ACC112 (cell line): ENCODE measurements at regions not wholly inside any gene's neighbourhood (a gene's known extent, or its start where the extent isn't known, plus 50 kb on each side); places are given as distances from the start of the nearest gene placed in this dataset.

Source experiments
- H2AFZ ChIP-seq: fragments of 200-600 bp; sonication (generic); one replicate; pipeline ENCODE4 v1.6.0; 2017; ENCODE audit warnings: antibody characterized with exemption, low read length; ENCODE audit not compliant: unreplicated experiment
- H3K27ac ChIP-seq: fragments of 200-600 bp; sonication (generic); 2 replicates; pipeline ENCODE4 v1.5.1; 2014; ENCODE audit warnings: low read depth, mild to moderate bottlenecking, antibody characterized with exemption, low read length, moderate library complexity
- H3K27me3 ChIP-seq: fragments of 200-600 bp; sonication (generic); 2 replicates; pipeline ENCODE4 v1.6.1; 2014; ENCODE audit warnings: mild to moderate bottlenecking, antibody characterized with exemption, low read length, moderate library complexity, mixed read lengths; ENCODE audit not compliant: insufficient read depth
- H3K36me3 ChIP-seq: fragments of 200-600 bp; sonication (generic); 2 replicates; pipeline ENCODE4 v1.6.1; 2016; ENCODE audit warnings: mild to moderate bottlenecking, antibody characterized with exemption, low read length, moderate library complexity, mixed read lengths; ENCODE audit not compliant: insufficient read depth
- H3K4me1 ChIP-seq: fragments of 200-600 bp; sonication (generic); one replicate; pipeline ENCODE4 v1.6.1; 2016; ENCODE audit warnings: low read length, mixed read lengths; ENCODE audit not compliant: insufficient read depth, unreplicated experiment, control insufficient read depth
- H3K4me3 ChIP-seq: fragments of 200-600 bp; sonication (generic); 2 replicates; pipeline ENCODE4 v1.5.1; 2014; ENCODE audit warnings: mild to moderate bottlenecking, low read depth, low read length
- H3K79me2 ChIP-seq: fragments of 200-600 bp; sonication (generic); one replicate; pipeline ENCODE4 v1.6.0; 2016; ENCODE audit warnings: low read length; ENCODE audit not compliant: control insufficient read depth, unreplicated experiment, insufficient read depth

DNA sequence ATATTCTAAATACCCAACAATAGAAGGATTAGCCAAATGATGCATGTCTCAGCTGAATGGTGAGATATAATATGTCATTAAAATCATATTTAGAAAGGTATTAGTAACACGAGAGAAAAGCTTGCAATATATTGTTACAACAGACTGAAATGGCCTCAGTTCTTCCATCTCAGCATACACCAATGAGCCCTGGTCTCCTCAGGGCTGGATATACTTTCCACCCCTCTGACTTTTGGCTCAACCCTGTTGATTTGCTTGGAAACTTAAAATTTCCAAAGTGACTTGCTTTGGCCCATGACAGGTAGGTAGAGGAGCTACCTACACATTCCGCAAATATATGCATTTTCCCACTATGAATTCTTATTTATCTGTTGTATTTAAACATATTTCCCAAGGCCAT, 908.1 kb upstream of the TMEM132C start:
- no peaks in the 10 kb centered on the region for H3K4me1 ChIP-seq

DNA sequence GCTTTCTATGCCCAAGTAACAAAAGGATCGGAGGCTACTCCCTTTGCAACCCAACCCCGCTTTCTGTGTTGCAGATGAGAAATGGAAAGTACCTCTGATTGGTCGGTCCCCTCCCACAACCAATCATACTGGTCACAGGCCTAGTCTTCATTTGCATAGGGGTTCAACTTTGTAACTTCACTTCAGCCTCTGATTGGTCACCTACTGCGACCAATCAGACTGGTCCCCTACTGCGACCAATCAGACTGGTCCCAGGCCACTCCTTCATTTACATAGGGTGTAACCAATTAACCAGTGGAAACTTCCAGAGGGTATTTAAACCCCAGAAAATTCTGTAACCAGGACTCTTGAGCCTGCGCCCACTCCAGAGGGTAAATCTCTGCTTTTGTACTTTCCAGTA, 906.4 kb upstream of the TMEM132C start:
- Histone ChIP-seq H3K4me1 (no peaks in the 10 kb centered on the region), H3K4me3 (no peak overlapping the region), H3K27me3 (no peaks in the 10 kb centered on the region), H3K27ac (no peak overlapping the region), H3K36me3 (no peaks in the 10 kb centered on the region), H2AFZ (no peak overlapping the region), H3K79me2 (no peaks in the 10 kb centered on the region)

More for the DNA sequence above, 908.1 kb upstream of the TMEM132C start:
- Histone ChIP-seq H3K27ac (no peak overlapping the region), H3K36me3 (no peaks in the 10 kb centered on the region), H3K79me2 (no peaks in the 10 kb centered on the region), H2AFZ (no peak overlapping the region), H3K4me3 (no peak overlapping the region), H3K27me3 (no peaks in the 10 kb centered on the region)

DNA sequence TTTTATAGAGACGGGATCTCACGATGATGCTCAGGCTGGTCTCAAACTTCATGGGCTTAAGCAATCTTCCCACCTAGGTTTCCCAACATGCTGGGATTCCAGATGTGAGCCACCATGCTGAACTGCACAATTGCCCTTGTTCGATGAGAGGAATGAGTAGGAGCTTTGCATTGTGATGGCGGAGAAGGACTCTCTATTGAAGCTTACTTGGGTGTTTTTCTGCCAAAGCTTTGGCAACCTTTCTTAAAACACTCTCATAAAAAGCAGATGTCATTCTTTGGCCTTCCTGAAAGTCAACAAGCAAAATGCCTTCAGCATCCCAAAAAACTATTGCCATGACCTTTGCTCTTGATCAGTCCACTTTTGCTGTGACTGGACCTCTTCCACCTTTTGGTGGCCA, 904.8 kb upstream of the TMEM132C start:
- Histone ChIP-seq H3K27me3 (no peaks in the 10 kb centered on the region), H3K27ac (no peak overlapping the region), H3K36me3 (no peaks in the 10 kb centered on the region), H3K4me3 (no peak overlapping the region), H3K4me1 (no peaks in the 10 kb centered on the region), H2AFZ (no peak overlapping the region), H3K79me2 (no peaks in the 10 kb centered on the region)

DNA sequence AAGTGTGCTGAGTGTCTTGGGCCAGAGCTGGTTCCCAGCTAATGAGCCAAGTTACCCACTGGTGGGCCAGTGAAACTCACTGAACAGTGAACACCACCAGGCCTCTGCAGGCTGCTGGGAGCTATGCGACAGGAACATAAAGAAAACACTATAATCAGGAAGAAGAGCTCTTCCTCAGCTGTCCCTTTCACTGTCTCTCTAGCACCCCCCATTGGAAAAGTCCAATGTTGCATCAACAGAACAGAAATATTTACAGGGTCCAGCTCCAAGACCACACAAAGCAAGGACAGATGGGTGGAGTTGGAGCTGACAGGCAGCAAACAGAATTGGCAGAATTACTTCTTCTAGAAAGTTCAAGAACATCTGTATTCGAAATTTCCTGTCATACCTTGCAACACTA, 903.6 kb upstream of the TMEM132C start:
- Histone ChIP-seq H3K27me3 (no peaks in the 10 kb centered on the region), H3K4me1 (no peaks in the 10 kb centered on the region), H3K27ac (no peak overlapping the region), H3K79me2 (no peaks in the 10 kb centered on the region), H3K36me3 (no peaks in the 10 kb centered on the region), H3K4me3 (no peak overlapping the region), H2AFZ (peak overlapping the region; percentile 40)

DNA sequence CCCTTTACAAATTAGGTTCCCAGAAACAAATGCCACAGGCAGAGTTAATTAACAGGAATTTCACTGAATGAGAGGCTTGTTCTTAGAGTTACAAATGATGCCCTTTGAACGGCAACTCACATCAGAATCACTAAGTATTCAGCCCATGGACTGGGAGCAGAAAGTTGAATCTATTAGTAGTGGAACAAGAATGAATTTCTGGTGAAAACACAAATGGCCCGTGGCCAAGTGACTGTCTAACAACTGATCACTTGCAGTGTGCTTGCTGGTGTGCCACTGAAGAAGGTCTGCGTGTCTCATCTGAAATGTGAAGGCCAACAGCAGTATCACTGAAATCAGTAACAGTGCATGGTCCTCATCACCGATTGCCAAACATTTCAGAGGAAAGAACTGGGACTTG, 893.4 kb upstream of the TMEM132C start:
- no peak overlapping the region for H2AFZ ChIP-seq
- no peak overlapping the region for H3K4me3 ChIP-seq
- H3K27ac ChIP-seq, result no peak overlapping the region
- H3K4me1 ChIP-seq, result no peaks in the 10 kb centered on the region
- H3K36me3 ChIP-seq, result no peaks in the 10 kb centered on the region
- no peaks in the 10 kb centered on the region for H3K79me2 ChIP-seq
- no peaks in the 10 kb centered on the region for H3K27me3 ChIP-seq

DNA sequence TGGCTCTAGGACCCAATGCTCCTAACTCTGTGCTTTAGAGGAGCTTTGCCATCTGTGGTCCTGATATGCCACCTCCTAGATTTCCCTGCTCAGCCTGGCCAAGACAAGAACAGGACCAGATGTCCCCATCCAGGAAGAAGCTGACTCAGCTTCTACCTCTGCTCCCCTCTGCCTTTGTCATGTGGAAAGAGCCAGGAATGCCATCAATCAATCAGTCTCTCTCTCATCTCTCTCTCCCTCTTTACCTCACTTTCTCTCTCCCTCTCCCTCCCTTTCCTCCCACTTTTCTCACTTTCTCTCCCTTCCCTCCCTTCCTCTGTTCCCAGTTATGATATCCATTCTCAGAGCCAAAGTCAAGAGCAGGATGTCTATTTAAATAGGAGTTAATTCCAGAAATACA, 892.5 kb upstream of the TMEM132C start:
- H3K27ac ChIP-seq, result no peak overlapping the region
- H3K27me3 ChIP-seq, result no peaks in the 10 kb centered on the region
- H3K4me3 ChIP-seq, result no peak overlapping the region
- H3K4me1 ChIP-seq, result no peaks in the 10 kb centered on the region
- no peaks in the 10 kb centered on the region for H3K79me2 ChIP-seq
- no peaks in the 10 kb centered on the region for H3K36me3 ChIP-seq
- H2AFZ ChIP-seq, result no peak overlapping the region

GRCh38 chr12:127381043-127381668, 885.8 kb upstream of the TMEM132C start:
- H3K4me3 ChIP-seq, result peak overlapping the region; percentile 74
- H3K27me3 ChIP-seq, result no peaks in the 10 kb centered on the region
- H3K79me2 ChIP-seq, result no peaks in the 10 kb centered on the region
- H3K36me3 ChIP-seq, result no peaks in the 10 kb centered on the region
- no peak overlapping the region for H3K27ac ChIP-seq
- no peak overlapping the region for H2AFZ ChIP-seq
- no peaks in the 10 kb centered on the region for H3K4me1 ChIP-seq

GRCh38 chr12:127381681-127382080, 885.3 kb upstream of the TMEM132C start:
- H3K79me2 ChIP-seq, result no peaks in the 10 kb centered on the region
- no peaks in the 10 kb centered on the region for H3K27me3 ChIP-seq
- no peak overlapping the region for H3K27ac ChIP-seq
- H3K4me3 ChIP-seq, result no peak overlapping the region
- H2AFZ ChIP-seq, result no peak overlapping the region
- H3K36me3 ChIP-seq, result no peaks in the 10 kb centered on the region
- H3K4me1 ChIP-seq, result no peaks in the 10 kb centered on the region

- no peaks in the 10 kb centered on the region for H3K79me2 ChIP-seq
- no peaks in the 10 kb centered on the region for H3K36me3 ChIP-seq
- H3K27ac ChIP-seq, result no peak overlapping the region
- H2AFZ ChIP-seq, result no peak overlapping the region
- H3K27me3 ChIP-seq, result no peaks in the 10 kb centered on the region
- H3K4me1 ChIP-seq, result no peaks in the 10 kb centered on the region
- H3K4me3 ChIP-seq, result no peak overlapping the region
Observed at GRCh38 chr12:127383281-127383680, 883.7 kb upstream of the TMEM132C start.

DNA sequence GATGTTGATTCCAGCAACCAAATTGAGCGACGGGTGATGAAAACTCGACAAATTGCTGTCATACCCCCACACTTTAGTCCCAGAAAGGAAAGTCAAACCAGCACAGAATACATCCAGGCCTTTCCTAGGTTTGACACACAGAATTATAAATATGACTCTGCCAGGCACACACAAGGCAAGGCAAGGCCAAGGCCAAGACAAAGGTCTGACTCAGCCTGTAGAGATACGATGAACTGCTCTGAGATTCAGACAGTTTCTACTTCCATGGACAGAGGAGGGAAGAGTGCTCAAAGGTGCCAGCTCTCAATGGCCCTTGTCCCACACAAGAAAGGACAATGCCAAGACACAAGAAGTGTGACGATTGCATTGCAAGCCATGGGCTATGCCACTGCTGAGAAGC, 880.2 kb upstream of the TMEM132C start:
- Histone ChIP-seq H2AFZ (no peak overlapping the region), H3K4me1 (no peaks in the 10 kb centered on the region), H3K36me3 (no peaks in the 10 kb centered on the region), H3K79me2 (no peaks in the 10 kb centered on the region), H3K4me3 (no peak overlapping the region), H3K27ac (no peak overlapping the region), H3K27me3 (no peaks in the 10 kb centered on the region)

DNA sequence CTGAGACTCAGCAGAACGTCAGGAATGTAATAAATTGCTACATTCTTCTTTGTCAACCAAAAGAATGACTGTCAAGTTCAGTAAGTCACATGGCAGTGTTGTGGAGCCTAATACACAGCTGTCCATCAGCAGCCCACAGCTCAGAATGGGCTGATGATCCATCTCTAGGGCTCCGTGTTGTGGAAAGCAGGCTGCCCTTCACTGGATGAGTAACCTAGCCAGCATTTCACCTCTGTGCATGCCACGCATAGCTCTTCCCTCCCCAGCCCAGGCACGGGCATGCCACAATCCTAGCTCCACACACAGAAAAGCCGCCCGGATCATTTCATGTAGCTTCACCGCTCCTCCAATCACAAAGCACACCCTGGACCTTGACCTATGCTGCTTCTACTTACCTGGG, 878.0 kb upstream of the TMEM132C start:
- Histone ChIP-seq H3K4me3 (no peak overlapping the region), H3K27me3 (no peaks in the 10 kb centered on the region), H3K27ac (no peak overlapping the region), H2AFZ (no peak overlapping the region), H3K79me2 (no peaks in the 10 kb centered on the region), H3K4me1 (peaks cover 5% of the 10 kb centered on the region), H3K36me3 (no peaks in the 10 kb centered on the region)
